NCI-H446 (cell line): ENCODE measurements at regions not wholly inside any gene's neighbourhood (a gene's known extent, or its start where the extent isn't known, plus 50 kb on each side); places are given as distances from the start of the nearest gene placed in this dataset.

Experiments used
- DNase-seq, 2 experiments: peaks; one replicate each; lab custom pipeline; 2025; lab: John Stamatoyannopoulos, UW

DNA sequence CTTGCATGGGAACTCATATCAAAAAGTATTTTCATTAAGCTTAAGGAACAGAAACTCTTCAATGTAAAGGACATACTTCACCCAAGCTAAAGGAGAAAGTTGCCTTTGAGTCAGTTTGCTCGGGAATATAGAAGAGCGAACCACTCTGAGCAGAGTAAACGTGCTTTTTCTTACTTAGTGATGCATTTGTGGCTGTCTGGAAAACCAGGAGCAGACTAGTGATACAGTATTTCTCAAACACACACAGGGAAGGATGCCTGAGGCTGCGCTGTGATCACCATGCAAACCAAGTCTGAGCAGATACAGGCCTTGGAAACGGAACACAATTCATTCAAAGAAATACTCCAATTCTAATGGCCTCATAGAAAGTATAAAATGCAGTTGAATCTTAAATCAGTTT lies 121.0 kb upstream of the CDIN1 start:
- no peak for DNase-seq

DNA sequence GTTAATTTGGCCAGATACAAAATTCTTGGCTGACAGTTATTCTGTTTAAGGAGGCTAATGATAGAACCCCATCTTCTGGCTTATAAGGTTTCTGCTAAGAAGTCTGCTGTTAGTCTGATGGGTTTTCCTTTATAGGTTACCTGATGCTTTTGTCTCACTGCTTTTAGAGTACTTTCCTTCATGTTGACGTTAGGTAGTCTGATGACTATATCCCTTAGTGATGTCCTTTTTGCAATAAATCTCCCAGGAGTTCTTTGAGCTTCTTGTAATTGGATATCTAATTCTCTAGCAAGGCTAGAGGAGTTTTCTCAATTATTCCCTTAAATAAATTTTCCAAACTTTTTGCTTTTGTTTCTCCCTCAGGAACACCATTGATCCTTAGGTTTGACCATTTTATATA lies 114.1 kb upstream of the CDIN1 start:
- no peak for DNase-seq

DNA sequence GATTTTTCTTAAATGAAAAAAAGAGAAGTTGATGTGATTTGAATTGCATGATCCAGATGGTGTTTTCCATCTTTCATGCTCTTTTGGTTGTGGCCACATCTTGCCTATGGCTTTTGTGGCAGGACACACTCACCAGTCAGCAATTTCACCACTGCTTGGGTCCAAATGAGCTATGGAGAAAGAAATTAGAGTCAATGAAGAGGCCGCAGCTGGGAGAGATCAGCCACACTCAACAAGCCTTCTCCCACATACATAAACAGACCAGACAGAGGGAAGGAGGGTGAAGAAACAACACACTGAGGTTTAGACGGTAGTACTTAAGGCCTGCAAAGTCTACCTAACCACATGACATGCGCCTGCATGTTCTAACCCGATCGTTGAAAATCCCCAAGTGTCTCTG lies 110.7 kb upstream of the CDIN1 start:
- no peak for DNase-seq

DNA sequence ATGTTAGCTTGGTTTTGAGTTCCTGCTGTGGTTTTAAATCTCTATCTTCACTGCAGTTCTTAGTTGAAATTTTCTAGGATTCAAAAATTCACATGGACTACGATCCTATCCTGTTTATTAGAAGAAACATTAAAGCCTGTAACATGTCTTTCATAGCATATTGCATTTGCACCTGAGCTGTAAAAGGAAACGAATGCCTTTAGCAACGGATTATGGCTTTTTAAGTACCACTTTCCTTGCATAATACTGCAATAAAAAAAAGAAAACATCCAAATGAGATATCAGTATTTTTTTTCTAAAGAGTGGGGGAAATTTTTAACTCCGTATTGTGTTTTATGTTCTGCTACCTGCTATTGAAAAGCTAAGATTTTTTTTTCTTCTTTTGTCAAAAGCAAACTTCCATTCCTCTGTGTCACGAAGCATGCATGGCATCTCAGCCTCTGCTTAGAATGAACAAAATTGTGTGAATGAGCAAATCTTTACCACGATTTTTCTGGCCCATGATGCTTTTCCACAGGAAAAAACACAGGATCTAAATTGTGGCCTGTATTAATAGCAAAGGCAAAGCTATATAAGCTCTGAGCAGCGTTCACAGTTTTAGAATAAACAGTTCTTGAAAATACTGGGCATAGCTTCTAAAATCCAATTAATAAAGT lies 110.0 kb upstream of the CDIN1 start:
- DNase-seq = no peak

DNA sequence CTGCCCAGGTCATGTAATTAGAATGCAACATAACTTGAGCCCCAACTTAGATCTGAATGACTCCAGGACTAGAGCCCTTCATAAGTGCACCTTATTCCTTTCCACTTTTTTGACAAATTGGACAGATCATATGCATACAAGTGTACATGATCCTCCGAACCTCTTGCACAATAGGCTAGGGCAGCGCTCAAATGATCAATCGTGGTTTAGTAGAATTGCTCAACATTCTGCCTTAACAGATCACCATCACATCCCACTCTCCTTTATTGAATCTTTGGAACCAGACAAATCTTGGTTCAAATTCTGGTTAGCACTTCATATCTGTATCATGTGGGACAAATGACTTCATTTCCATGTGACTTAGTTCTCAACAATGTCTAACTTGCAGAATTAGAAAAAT lies 106.8 kb upstream of the CDIN1 start:
- DNase-seq = no peak

DNA sequence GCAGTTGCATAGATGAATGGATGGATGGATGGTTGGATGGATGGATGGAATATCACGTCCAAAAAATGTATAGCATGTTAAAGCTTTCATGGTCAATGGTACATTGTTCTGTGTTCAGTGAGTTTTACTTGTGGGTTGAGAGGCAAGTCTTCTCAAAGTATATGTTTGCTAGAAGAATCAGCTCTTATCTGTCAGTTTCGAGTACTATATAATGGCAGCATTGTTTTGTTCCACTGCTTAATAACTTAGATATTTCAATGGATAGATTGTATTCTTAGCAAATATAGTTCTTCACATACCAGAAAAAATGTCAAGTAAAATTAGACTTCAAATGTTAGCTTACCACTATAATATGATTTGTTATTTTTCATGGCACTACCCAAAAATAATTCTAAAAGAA lies 100.9 kb upstream of the CDIN1 start:
- no peak for DNase-seq

DNA sequence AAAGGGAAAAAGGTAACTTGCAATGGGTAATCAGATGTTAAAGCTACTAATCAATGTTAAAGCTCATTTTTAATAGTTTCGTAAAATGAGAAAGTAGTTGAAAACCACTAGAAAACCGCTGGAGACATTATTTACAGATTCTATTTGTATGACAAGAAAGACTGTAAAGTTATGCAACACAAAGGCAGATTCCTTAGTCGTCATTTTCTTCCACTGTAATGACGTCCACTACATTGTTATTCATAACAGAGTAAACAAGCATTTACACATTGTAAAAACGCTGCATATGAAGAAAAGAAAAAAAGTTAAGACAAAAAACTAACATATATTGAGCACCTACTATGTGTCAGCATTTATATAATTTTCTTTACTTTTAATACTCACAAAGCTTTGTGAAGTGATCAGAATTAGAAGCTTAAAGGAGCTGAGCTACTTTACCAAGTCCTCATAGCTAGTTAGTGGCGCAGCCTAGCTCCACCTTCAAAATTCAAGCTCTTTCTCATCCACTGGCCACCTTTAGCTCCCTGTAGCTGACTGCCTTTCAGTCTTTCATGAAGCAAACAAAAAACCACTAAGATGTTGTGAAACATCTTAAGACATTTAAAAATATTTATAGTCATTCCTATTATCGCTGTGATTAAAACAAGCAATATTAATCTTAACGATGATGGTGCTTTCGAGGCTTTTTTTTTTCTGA lies 100.1 kb upstream of the CDIN1 start:
- DNase-seq = no peak

DNA sequence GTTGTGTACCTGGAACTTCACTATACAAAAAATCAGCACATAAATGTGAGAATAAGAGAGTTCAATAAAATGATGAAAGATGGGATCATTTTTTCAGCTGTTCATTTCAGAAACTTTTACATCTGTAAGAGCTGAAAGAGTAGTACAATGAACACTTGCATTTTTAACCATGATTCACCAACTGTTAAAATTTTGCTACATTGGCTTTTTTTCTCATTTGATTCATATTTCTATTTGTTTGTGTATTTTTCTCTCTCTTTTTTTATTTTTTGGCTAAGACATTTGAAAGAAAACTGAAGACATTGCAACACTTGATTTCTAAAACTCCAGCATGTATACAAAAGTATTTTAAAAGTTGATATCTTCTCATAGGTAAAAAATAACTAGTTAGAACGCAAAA lies 98.3 kb upstream of the CDIN1 start:
- DNase-seq = no peak

DNA sequence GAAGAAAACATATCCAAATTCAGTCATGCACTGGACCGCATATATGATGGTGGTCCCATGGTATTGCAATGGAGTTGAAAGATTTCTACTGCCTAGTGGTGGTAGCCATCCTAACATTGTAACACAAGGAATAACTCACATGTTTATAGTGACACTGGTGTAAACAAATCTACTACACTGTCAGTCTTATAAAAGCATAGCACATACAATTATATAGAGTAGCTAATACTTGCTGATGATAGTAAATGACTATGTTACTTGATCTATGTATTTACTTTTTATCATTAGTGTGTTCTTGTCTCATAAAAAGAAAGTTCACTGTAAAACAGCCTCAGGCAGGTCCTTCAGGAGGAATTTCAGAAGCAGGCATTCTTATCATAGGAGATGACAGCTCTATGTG lies 96.0 kb upstream of the CDIN1 start:
- no peak for DNase-seq

DNA sequence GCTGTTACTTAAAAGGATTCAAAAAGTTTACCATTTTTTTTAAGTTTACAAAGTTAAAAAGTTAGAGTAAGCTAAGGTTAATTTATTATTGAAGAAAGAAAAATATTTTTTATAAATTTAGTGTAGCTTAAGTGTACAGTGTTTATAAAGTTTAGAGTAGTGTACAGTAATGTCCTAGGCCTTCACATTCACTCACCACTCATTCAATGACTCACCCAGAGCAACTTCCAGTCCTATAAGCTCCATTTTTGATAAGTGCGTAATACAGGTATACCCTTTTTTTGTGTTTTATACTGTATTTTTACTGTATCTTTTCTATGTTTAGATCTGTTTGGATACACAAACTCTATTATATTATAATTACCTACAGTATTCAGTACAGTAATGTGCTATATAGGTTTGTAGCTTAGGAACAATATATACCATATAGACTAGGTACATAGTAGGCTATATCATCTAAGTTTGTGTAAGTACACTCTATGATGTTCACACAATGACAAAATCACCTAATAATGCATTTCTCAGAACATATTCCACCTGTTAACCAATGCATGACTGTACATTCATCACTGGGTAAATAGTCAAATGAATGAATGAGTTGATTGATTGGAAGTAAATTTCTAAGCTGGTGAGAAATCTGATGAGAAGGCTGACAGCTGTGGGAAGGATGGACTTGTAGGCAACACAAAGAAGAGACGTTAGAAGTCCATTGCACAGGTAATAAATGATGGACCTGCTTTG lies 95.2 kb upstream of the CDIN1 start:
- no peak for DNase-seq

DNA sequence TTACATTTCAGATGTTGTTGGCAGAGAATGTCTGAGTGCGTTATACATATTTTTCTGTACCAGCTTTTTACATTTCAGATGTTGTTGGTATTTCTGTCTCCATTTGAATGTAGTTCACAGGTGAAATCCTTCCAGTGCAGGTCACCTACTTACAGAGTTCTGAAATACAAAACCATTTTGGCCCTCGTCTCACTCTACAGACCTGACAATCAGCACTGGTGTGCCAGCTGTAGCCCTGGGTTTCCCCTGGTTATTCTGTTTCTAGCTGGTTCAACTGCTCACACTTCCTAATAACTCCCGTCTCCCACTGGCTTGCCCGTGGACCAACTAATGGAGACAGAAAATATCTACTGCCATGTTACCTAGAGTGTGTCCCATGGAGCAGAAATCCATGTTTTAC lies 87.5 kb upstream of the CDIN1 start:
- no peak for DNase-seq

DNA sequence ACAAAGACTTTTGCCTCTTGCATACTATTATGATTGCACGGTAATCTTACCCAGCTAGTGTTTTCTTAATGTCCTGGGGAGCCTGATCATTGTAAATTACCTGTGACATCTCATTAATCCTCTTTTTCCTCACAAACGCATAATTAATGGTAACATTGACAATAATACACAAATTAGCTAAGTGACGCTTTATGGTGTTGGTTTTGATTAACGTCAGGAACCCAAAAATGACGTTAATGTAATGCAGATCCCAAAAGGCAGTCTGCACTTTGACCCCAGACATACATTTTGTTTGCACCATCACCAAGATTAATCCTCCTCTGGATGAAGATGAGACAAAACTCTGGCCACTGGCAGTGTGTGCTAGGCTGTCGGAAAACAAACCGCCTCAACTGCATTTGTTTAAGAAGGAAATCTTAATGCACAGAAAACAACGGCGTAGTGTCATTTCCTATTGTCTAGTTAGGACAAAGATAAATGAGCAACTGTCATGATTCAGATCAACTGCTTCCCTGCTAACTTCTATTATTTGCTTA lies 83.9 kb upstream of the CDIN1 start:
- DNase-seq = no peak

DNA sequence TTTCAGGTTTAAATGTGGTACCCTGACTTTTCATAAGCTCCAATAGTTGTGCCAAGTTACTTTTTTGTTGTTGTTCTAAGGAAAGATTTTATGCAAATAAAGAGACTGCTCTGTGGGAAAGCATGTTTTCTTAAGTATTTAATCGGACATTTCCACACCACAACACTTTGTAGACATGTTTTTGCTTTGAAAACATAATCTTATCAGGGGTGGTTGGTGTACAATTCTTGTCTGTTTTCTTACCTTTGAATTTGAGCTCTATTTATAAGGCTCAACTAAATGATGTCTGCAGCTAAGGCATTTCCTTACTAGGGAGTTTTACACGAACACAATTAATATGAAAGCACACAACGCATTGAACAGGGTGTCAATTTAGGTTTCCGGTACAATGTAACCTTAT lies 81.5 kb upstream of the CDIN1 start:
- no peak for DNase-seq

DNA sequence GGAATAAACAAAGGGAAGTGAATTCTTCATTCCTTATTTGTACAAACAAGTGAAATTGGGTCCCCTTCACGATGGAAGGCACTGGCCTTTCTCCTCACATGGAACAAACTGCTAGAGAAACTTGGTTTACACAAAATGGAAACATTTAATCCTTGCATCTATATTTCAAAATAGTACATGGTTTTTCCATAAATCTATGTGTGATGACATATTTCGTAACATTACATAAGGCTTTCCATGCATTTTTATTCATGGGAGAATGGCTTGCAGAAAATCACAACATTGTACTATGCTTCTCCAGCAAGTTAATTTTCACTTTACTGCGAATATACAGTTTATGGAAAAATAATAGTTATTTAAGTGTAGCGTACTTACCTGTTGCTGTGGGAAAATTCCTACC lies 81.0 kb upstream of the CDIN1 start:
- DNase-seq = no peak

DNA sequence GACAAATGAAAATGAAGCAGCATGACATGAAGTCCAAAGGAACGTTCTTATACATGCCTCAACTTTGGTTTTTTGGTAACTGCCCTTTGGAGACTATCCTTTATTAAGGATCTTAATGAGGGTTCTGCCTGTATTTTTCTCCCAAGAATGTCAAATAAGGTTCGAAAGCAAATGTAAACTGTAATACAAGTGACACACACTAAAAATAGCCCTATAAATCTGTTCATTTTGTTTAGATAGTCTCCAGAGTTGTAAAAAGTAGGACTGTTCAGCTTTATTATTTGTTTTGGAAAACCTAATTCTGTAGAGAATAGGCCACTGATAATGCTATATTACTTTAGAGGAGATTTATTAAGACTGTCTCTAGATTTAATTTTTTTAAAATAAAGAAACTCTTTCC lies 80.5 kb upstream of the CDIN1 start:
- no peak for DNase-seq

DNA sequence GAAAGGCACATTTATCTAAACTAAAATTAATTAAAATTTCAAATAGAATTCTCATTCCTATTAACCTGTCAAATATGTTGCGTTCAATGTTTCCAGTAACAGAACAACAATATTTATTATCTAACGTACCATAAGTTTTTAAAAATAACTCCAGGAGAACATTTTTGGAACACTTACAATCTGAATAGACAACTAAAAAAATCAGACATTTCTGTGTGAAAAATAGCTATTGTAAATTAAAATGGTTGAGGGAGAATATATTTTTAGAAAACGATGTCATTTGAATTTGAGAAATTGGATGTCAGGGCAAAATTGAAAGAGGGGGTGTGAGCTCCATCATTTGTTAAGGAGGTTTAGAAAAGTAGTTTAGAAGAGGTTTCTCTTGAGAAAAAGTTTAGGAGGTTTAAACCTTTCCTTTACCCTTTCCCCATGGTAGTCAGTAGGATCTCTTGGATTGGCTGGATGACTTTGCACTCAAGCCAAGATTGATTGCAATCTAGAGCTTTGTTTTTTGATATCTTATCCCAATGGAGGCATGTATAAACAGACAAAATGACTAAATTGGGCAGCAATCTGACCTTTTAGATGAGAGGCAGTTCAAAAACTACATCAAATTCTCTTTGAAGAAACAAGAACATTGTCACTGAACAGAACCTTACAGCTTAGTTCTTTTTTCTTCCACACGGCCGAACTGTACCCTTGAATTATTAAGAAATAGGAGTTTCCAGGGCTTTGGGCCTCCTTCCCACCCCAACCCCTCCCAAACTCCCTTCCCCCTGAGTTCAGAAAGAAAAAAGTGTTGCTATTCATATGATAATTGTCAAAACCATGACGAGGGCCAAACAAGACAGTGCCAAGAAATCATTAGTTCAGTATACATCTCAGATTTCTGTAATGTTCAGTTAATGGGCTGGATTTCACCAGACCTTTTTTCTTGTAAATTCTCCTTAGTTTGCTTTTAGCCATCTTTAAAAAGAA lies 79.7 kb upstream of the CDIN1 start:
- peak in 1 of 2 experiments; percentile 65 for DNase-seq

DNA sequence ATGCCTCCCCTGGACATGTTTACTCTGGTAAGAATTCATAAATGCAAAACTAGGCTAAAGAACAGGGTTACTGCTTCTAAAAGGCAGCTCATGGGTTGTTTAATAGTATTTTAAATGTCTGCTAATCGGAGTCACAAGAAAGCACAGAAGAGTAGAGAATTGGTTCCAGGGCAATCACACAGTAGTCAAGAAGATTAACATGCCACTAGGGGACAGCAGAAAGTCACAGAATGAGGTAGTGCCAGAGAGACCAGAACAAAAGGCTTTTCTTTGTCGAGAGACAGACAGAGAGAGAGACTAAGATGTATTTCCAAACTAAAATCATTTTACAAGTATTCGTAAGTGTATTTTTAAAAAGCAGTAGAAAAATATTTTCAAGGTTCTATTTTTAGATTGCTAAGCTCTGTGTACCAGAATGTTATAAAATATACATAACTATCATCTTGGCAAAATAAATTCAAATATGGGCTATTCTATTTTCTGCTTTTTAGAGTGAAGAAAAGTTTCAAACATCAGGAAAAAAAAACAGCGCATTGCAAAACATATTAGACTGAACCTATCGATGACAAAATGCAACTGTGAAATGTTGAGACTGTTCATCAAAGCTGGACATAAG lies 78.3 kb upstream of the CDIN1 start:
- DNase-seq = peak; percentile 62 to 80

DNA sequence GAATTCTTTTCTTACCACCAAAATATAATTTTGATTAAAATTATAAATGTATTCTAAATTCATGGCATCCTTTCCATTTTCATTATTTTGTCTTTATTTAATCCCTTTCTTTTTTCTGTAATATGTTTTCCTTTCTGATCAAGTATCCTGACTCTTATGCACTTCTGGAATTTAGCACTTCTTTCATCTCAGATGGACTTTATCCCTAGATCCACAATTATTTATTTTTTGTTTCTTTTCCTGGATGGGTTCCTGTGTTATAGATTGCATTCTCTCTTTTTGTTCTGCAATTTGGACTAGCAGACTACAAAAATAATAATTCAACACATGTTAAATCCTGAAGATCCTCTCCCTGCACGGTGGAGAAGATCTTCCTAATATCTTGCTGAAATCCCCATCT lies 76.9 kb upstream of the CDIN1 start:
- no peak for DNase-seq

DNA sequence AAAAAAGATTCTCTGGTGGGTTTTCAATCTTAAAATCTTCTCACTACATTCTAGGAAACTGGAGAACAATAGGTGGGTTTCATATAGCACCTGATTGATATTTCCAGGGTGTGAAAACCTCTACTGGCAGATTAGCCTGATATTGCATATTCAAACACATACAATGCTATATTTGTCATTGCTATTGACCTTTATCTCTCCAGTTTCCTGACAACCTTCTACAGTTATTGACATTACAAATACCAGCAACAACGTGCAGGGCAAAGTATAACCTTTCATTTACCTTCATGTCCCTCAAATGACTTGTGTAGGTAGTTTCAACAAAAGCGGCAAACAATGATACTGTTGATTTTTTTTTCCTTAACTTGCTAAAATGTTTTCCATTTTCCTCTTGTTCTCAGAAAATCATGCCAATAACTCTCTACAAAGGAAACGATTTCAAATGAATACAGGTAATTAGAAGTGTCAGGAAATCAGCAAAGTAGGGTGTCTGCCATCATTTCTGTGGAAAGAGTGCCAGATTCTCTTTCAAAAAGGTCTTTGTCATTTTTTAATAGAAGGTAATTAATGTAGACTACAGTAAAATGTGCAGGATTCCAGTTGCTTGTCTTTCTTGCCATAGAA lies 72.6 kb upstream of the CDIN1 start:
- DNase-seq = no peak

DNA sequence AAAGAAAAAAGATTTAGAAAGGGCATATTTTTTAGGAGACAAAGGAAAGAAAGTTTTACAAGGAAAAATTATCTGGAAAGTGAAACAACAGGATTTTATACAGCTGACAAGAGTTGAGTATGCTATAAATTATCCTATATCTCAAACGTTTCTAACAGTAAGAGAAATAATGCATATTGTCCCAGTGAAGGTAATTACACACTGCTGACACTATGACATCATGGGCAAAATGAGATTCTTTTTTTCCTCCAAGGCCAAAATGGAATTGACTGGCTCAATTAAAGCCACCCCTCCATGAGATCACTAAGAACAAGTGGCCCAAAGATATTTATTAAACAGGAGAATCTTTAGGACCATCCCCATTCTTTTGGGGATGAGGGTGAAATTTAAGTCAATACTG lies 72.0 kb upstream of the CDIN1 start:
- DNase-seq = no peak

DNA sequence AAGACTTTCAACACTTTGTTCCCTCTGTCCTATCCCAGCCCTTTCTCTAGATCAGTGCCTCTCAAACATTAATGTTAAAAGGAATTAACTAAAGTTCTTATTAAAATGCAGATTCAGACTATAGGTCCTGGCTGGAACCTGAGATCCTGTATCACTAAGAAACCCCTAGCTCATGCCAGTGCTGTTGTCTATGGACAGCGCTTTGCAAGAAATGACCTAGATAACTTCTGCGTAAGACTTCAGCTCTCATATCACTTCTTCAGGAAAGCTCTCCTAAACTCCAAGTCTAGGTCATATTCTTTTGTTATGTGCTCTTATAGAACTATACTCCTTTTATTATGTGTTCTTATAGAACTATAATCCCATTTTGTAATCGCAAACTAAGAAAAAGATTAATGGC lies 67.8 kb upstream of the CDIN1 start:
- DNase-seq = no peak
